Ascending aorta (tissue), 2 donors: ENCODE measurements at regions not wholly inside any gene's neighbourhood (a gene's known extent, or its start where the extent isn't known, plus 50 kb on each side); places are given as distances from the start of the nearest gene placed in this dataset.

Experiments
- DNase-seq, 2 donors: peaks; one replicate each; pipeline ENCODE4 v3.0.0-alpha.2; 2019; ENCODE audit warnings: low spot score in 2 of 2
- H3K27ac ChIP-seq, 2 donors: fragments of 200-600 bp; sonication (generic); one replicate each; pipeline ENCODE4 v1.5.1; 2016 to 2017; ENCODE audit warnings: mild to moderate bottlenecking in 1 of 2
- H3K27me3 ChIP-seq: fragments of 200-600 bp; sonication (generic); one replicate; pipeline ENCODE4 v1.5.1; 2017
- H3K36me3 ChIP-seq, 2 donors: fragments of 200-600 bp; sonication (generic); one replicate each; pipeline ENCODE4 v1.5.1; 2016
- H3K4me1 ChIP-seq, 2 donors: fragments of 200-600 bp; sonication (generic); one replicate each; pipeline ENCODE4 v1.5.1; 2016 to 2017; ENCODE audit warnings: mild to moderate bottlenecking in 1 of 2
- H3K4me3 ChIP-seq, 2 donors: fragments of 200-600 bp; sonication (generic); one replicate each; pipeline ENCODE4 v1.5.1; 2016 to 2017; ENCODE audit warnings: mild to moderate bottlenecking in 1 of 2
- H3K9me3 ChIP-seq, 2 donors: fragments of 200-600 bp; sonication (generic); one replicate each; pipeline ENCODE4 v1.5.1; 2016
- CTCF ChIP-seq, 3 experiments: fragments of 200-600 bp in 2 of 3; fragments of 450-650 bp in 1 of 3; sonication (generic) in 2 of 3; IDR thresholded peaks; one replicate each; pipeline ENCODE4 v1.5.1; 2016 to 2019; ENCODE audit warnings: antibody characterized with exemption in 3 of 3, mild to moderate bottlenecking in 1 of 3, moderate library complexity in 1 of 3
- intact Hi-C: fragments of 100-400 bp; cut with DNase I; formaldehyde crosslinking; loops from one replicate; pipeline ENCODE4 v1.15.1; 2023

GRCh38 chr14:86799244-86799647 is 1193.7 kb downstream of the GALC start:
- Histone ChIP-seq H3K4me1 (no peaks in the 10 kb centered on the region), H3K4me3 (no peak overlapping the region), H3K36me3 (no peaks in the 10 kb centered on the region), H3K9me3 (no peaks in the 10 kb centered on the region), H3K27me3 (no peaks in the 10 kb centered on the region), H3K27ac (no peak overlapping the region)
- no peak for TF ChIP-seq CTCF (IDR thresholded peaks at IDR 0.05)
- intact Hi-C loops, result no loop called here
- no peak for DNase-seq

GRCh38 chr14:86798330-86798729 is 1194.7 kb downstream of the GALC start:
- intact Hi-C loops, result no loop called here
- Histone ChIP-seq H3K4me1 (no peaks in the 10 kb centered on the region), H3K36me3 (no peaks in the 10 kb centered on the region), H3K4me3 (no peak overlapping the region), H3K27me3 (no peaks in the 10 kb centered on the region), H3K9me3 (no peaks in the 10 kb centered on the region), H3K27ac (no peak overlapping the region)
- DNase-seq, result no peak
- TF ChIP-seq CTCF (IDR thresholded peaks at IDR 0.05), result no peak

- Histone ChIP-seq H3K9me3 (no peaks in the 10 kb centered on the region), H3K27ac (no peak overlapping the region), H3K4me3 (no peak overlapping the region), H3K36me3 (no peaks in the 10 kb centered on the region), H3K4me1 (no peaks in the 10 kb centered on the region), H3K27me3 (no peaks in the 10 kb centered on the region)
- no peak for DNase-seq
- intact Hi-C loops, result no loop called here
- TF ChIP-seq CTCF (IDR thresholded peaks at IDR 0.05), result no peak
Observed at GRCh38 chr14:86797075-86797351, 1196.0 kb downstream of the GALC start.

- H3K27ac ChIP-seq, result no peak overlapping the region
- no peaks in the 10 kb centered on the region for H3K27me3 ChIP-seq
- no peak for TF ChIP-seq CTCF (IDR thresholded peaks at IDR 0.05)
- H3K9me3 ChIP-seq, result no peaks in the 10 kb centered on the region
- H3K36me3 ChIP-seq, result no peaks in the 10 kb centered on the region
- intact Hi-C loops, result no loop called here
- no peak overlapping the region for H3K4me3 ChIP-seq
- DNase-seq, result no peak
- no peaks in the 10 kb centered on the region for H3K4me1 ChIP-seq
Observed at GRCh38 chr14:86796221-86797074, 1196.5 kb downstream of the GALC start.

- intact Hi-C loops, result no loop called here
- no peak for DNase-seq
- H3K4me3 ChIP-seq, result no peak overlapping the region
- H3K4me1 ChIP-seq, result no peaks in the 10 kb centered on the region
- H3K27ac ChIP-seq, result no peak overlapping the region
- no peaks in the 10 kb centered on the region for H3K27me3 ChIP-seq
- no peak for TF ChIP-seq CTCF (IDR thresholded peaks at IDR 0.05)
- H3K9me3 ChIP-seq, result no peaks in the 10 kb centered on the region
- H3K36me3 ChIP-seq, result no peaks in the 10 kb centered on the region
Observed at GRCh38 chr14:86794689-86795088, 1198.3 kb downstream of the GALC start.
